NCI-H524 (cell line): ENCODE measurements at regions not wholly inside any gene's neighbourhood (a gene's known extent, or its start where the extent isn't known, plus 50 kb on each side); places are given as distances from the start of the nearest gene placed in this dataset.
"Not testable (repeated sequence)": the region's sequence is repeated elsewhere in the genome, so short reads cannot be mapped to it uniquely, and the experiment has no call there.

ENCODE experiments used
- DNase-seq, 2 experiments: peaks; one replicate each; lab custom pipeline; 2025; lab: John Stamatoyannopoulos, UW

- no peak for DNase-seq
Observed at GRCh38 chr1:186255266-186255665, 119.8 kb downstream of the TPR start.

- DNase-seq: no peak
Observed at GRCh38 chr1:186250529-186250928, 124.5 kb downstream of the TPR start.

DNA sequence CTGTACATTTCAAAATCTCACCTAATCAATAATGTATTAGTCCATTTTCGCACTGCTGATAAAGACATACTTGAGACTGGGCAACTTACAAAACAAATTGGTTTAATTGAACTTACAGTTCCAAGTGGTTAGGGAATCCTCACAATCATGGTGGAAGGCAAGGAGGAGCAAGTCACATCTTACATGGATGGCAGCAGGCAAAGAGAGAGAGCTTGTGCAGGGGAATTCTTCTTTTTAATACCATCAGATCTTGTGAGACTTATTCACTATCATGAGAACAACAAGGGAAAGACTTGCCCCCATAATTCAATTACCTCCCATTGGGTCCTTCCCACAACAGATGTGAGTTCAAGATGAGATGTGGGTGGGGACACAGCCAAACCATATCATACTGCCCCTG is 126.4 kb downstream of the TPR start:
- DNase-seq: not testable (repeated sequence)

GRCh38 chr1:186244825-186245224 is 130.2 kb downstream of the TPR start:
- DNase-seq: peak in 1 of 2 experiments; percentile 23
